ENCODE measurements at regions not wholly inside any gene's neighbourhood (a gene's known extent, or its start where the extent isn't known, plus 50 kb on each side); places are given as distances from the start of the nearest gene placed in this dataset.

DNA sequence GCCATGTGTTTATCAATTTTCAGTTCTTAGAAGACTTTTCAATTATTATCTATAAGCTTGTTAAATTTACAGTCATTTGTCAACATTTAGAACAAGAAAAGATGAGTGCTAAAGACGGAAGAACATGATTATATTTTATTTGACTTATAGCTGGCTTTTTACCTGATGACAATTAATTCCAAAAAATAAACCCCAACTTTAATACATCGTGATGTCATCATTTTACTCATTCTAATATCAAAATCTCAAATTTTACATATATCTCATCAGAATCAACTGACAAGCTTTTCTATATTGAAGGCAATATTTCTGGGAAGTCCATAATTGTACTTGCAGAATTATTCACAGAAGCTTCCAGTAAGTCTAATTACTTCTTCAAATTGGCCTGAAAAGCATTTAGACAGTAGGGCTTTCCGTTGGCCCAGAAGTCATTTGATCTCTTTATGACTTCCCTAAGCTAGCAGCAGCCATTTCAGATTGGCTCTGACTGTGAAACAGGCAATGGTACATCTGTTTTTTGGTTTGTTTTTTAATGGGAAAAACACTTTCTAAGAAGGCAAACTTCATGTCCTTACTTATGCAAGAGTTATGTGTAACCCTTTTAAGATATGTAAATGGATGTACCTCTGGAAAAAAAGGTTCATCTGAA, 234.7 kb upstream of the PLSCR5 start:
- TF ChIP-seq, protein P1, sequence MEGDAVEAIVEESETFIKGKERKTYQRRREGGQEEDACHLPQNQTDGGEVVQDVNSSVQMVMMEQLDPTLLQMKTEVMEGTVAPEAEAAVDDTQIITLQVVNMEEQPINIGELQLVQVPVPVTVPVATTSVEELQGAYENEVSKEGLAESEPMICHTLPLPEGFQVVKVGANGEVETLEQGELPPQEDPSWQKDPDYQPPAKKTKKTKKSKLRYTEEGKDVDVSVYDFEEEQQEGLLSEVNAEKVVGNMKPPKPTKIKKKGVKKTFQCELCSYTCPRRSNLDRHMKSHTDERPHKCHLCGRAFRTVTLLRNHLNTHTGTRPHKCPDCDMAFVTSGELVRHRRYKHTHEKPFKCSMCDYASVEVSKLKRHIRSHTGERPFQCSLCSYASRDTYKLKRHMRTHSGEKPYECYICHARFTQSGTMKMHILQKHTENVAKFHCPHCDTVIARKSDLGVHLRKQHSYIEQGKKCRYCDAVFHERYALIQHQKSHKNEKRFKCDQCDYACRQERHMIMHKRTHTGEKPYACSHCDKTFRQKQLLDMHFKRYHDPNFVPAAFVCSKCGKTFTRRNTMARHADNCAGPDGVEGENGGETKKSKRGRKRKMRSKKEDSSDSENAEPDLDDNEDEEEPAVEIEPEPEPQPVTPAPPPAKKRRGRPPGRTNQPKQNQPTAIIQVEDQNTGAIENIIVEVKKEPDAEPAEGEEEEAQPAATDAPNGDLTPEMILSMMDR (IDR thresholded peaks at IDR 0.05), result no peak
- TF ChIP-seq POLR2AphosphoS5 (IDR thresholded peaks at IDR 0.05), result no peak

Data from gastroesophageal sphincter (tissue), 3 donors.